OCI-M2 (cell line): ENCODE measurements at regions not wholly inside any gene's neighbourhood (a gene's known extent, or its start where the extent isn't known, plus 50 kb on each side); places are given as distances from the start of the nearest gene placed in this dataset.
"Not testable (repeated sequence)": the region's sequence is repeated elsewhere in the genome, so short reads cannot be mapped to it uniquely, and the experiment has no call there.

Experiments
- DNase-seq: peaks from one replicate; lab custom pipeline; 2025; ENCODE audit not compliant: unreplicated experiment; lab: John Stamatoyannopoulos, UW

DNA sequence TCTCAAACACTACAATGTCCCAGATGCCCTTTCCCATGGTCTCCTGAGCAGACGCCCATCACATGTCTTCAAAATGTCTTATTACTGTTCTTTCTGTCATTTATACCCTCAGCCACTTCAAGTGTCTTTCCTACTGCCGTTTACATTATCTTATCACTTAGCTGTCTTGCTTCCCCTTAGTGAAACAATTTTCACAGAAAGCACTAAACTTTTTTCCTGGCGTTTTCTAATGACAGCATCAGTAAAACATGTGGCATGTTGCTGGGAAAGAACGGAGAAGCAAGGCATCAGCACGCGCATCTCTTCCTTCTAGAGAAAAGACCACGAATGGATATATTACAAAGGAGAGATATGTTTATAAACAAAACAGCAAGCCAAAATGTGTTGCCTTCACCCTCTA is 189.7 kb upstream of the SLIT2 start:
- no peak for DNase-seq

DNA sequence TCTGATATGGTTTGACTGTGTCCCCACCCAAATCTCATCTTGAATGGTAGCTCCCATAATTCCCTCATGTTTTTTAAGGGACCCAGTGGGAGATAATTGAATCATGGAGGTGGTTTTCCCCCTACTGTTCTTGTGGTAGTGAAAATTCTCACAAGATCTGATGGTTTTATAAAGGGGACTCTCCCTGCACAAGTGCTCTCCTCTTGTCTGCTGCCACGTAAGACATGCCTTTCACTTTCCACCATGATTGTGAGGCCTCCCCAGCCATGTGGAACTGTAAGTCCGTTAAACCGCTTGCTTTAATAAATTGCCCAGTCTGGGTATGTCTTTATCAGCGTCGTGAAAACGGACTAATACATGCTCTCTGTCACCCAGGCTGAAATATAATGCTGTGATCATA is 200.9 kb upstream of the SLIT2 start:
- DNase-seq = no peak

DNA sequence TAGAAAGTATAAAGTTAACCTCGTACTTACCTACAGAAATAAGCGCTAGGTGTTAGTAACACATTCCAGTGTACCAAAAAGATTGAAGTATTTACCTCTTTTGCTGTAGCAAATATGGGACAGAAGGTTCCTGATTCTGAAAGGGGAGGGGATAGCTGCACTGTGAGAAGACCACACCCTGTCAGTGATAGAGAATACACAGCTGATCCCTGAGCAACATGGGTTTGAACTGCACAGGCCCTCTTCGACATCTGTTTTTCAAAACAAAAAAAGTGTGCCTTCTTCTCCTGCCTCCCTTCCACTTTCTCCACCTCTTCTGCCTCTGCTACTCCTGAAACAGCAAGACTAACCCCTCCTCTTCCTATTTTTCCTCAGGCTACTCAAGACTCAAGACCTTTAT is 201.8 kb upstream of the SLIT2 start:
- no peak for DNase-seq

DNA sequence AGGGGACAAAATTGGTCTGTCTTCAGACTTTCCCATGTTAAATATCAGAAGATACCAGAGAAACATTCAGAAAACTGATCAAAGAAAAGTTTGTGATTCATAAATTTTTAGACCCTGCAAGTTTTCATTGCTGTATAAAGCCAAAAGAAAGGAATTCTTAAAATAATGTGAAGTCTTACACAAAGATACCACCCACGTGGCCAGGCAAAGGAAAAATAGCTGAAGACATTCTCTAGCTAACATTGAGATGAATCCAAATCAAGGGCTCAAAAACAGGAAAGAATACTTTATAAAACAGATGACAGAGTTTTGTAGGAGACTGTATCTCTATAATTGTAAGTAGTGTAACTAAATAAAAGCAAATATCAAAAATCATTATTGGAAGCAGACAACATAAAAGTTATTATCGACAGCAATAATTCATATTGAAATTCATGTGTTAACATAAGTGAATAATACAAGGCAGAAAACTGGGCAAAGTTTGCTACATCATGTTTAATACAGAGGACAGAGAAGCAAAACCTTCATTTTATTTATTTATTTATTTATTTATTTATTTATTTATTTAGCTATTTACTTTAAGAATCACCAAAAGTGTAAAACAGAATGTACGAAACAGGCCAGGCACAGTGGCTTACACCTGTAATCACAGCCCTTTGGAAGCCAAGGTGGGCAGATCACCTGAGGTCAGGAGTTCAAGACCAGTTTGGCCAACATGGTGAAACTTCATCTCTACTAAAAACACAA is 204.6 kb upstream of the SLIT2 start:
- no peak for DNase-seq

DNA sequence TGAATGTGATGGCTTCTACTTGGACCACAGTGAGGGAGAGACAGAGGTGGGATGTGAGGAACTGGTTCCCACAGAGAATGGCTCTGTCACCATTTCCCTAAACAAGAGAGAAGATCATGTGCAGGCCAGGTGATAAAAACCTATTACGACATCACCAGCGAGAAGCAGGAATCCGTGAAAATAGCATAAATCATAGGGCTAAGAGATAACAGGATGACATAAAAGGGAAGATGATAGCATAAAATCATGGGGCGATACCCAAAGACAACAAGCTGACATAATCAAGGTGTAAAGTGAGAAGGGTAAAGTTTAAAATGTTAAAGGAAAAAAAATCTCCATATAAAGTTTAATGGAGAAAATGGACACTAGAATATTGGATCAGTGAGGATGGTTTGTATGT is 205.5 kb upstream of the SLIT2 start:
- DNase-seq = no peak

DNA sequence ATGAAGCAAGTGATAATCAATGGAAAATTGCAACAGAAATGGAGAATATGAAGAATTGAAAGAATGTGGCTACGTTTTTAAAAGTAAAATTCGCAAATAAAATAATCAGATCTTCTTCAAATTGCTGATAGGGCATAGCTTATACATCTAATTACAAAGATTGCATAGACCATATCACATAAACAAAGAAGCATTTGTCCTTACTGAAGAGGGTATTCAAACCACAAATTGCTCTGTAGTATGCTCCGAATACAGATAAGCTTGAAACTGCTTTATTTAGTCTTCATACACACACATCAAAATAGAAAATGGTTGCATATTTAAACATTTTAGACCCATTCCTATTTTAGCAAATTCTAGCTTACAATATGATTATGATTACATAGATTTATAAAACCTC is 206.7 kb upstream of the SLIT2 start:
- DNase-seq = no peak

DNA sequence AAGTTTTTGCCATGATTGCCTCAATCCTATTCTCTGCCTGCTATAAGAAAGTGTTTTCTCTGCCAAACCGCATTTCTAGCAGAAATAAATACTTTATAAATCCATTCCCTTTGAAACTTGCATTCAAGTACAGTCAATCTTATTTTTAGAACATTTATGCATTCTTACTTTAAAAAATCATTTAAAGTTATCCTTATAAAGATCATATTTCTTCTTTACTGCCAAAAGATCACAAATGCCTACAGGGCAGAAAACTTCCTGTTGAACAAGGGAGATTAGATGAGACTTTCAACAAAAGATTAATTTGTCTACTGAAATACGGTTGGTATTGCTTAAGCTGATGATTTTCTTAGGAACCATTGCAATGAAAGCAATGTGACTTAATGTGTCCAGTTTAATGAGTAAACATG is 207.2 kb upstream of the SLIT2 start:
- no peak for DNase-seq

DNA sequence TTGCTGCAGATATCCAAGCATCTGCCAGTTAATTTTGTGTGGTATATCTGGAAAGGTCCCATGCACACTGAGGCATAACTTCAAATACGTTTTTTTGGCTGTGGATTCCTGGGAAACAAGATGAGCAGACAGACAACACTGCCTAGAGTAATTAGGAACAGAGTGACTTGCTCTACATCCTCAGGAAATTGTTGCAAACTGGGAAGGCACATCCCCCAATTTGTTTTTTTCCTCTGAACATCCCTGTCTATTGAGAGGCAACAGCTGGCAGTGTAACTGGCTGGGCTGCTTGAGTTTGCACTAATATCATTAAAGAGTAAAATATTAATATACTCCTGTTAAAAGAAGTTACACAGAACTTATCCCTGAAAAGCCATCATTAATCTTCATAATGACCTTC is 207.7 kb upstream of the SLIT2 start:
- DNase-seq = no peak

DNA sequence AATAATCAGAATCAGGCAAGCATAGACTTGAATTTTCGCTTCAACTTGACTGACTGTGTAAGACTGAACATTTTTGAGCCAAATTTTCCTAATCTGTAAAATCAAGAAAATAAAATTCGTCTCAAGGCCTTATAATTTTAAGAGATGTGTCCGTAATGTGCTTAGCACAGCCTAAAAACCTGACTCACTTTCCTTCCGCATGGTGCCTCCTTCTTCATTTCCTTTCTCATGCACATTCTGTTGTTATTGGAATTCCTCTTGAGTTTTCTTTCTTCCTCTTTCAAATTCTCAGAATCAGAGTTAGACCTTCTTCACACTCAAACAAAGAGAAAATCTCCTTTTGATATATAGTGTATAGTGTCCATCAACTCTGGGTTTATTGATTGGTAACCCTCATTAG is 208.9 kb upstream of the SLIT2 start:
- DNase-seq = no peak

DNA sequence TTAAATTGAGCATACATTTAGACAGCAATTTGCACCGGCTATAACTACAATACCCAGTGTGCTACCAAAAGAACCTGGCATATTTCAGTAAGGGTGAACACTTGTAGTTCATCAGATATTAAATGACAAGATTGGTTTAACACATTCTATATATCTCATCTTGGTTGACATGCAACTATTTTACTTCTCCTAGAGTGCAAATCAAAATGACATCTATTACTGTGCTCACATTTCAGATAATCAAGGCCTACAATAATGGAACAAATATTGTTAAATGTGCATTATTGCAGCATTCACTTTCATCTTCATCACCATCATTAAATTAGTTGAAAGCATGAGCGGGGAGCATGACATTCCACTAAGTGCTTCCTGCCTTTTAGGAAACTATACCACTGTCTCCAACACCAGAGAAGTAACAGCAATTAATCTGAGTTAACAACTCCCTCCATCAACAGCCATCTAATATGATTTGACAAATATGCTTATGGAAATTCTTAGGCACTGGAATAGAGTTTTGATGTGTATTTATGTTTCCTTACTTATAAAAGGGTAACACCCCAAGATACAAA is 209.8 kb upstream of the SLIT2 start:
- no peak for DNase-seq

DNA sequence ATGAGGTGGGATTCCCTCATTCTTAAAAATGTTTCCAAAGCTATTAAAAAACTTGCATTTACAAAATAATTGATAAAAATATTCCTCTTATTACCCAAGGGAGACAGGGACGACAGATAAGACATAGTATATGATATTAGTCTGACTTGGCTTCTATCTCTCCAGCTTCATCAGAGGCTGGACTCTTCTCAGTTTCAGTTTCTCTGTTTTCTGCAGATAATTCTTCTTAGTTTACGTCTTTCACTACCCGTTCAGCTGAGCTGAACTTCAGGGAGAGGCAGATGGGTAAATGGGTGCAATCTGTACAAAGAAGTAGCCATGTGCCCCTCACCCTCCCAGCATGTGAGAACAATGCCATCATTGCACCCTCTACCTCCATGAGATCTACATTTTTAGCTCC is 214.0 kb upstream of the SLIT2 start:
- no peak for DNase-seq

DNA sequence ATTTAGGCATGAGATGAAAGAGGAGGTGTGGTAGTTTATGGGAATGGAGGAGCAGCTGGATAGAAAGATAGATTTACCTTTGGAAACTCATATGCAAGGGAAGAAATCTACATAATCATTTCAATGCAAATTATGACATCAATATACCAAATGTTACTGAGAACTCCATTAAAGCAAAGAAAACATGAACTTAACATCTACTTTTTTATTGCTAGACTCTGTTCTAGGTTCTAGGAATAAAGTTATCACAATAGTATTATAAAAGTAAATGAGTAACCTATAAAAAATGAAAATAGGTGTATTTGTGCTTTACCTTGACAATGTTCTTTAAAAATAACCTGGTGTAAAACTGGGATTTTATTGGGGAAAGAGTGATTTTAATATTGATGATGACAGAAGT is 221.6 kb upstream of the SLIT2 start:
- DNase-seq = no peak

DNA sequence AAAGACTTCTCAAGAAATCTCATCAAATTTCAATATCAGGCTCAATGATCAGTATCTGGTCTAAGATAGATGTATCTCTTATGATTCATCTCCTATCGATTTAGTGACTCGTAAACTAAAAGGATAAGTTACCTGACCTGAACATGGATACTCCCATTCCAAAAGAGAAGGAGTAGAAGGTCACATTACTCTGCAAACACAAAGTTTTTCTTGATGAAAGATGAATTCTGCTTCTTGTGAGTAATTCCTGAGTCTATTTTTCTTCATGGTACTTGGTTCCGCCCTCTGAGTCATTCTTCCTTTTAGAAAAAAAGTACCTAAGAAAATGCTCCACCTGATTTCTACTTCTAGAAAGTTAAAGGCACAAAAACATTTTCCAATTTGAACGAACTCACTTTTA is 223.1 kb upstream of the SLIT2 start:
- DNase-seq = no peak

DNA sequence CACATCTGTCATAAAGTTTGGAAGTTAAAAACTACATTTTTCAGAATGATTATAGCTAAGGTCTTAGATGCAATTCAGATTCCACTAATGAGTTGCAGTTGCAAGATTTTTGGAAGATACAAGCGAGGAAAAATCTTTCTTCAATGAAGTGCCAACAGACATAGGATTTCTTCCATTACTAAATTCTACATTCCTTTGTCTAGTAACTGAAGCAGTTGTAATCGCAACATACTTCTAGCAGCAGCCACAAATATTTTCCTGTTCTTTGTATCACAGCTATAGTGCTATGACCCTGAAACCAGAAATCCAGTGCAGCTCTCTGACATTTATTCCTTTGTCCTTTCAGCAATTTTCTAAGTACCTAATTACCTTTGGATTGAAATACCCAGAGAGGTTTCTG is 225.2 kb upstream of the SLIT2 start:
- DNase-seq = no peak

DNA sequence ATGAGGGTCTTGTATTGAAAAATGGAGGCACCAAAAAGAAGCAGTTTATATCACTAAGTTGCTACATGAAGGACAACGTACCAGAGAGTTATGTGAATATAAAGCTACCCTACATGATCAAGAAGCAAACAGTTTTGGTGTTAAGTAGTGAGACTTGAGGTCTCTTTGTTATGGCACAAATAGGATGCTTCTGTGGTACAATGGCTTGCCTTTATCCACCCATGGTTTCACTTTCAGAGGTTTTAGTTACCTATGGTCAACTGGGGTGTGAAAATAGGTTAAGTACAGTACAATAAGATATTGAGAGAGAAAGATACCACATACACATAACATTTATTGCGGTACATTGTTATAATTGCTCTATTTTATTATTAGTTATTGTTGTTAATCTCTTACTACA is 229.2 kb upstream of the SLIT2 start:
- DNase-seq = no peak

DNA sequence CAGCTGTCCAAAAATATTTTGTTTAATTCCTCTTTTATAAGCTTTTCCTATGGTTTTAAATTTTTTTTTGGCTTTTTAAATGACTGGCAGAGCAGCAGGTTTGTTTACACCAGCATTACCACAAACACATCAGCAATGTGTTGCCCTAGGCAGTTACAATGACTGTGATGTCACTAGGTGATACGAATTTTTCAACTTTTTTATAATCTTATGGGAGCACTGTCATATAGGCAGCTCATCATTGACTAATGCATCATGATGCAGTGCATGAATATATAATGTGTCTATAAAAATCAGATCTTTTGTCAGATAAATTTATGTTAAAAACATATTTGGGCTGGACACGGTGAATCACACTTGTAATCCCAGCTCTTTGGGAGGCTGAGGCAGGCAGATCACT is 231.6 kb upstream of the SLIT2 start:
- no peak for DNase-seq

DNA sequence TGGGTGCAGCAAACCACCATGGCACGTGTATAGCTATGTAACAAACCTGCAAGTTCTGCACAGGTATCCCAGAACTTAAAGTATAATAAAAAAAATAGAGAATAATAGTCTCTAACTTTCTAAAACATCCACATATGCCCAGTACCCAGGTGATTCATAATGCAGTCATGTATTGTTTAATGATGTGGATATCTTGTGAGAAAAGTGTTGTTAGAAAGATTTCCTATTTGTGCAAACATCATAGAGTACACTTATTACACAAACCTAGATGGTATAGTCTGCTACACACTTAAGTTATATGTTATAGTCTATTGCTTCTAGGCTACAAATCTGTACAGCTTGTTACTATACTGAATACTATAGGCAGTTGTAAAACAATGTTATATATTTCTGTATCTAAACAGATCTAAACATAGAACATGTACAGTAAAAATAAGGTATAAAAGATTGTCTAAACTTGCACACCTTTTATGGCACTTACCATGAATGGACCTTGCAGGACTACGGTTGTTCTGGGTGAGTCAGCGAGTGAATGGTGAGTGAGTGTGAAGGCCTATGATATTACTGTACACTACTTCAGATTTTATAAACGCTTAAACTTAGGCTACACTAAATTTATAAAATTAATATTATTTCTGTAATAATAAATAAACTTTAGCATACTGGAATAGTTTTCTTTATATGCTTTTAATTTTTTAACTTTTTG is 232.2 kb upstream of the SLIT2 start:
- DNase-seq = no peak

DNA sequence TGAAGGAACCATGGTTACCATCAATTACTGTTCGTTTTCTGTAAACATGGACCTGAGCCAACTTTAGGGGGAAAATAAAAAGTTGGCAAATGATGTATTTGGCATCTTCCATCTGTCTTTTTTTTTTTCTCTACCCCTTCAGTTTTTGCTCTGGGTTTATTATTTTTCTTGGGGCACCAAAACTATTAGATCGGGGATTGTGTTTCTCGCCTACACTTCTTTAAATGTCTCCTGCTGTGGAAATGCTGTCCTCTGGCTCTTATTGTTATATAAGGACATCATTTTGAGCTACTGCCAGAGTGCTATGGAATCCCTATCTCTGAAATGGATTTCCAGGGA is 234.0 kb upstream of the SLIT2 start:
- DNase-seq = no peak

DNA sequence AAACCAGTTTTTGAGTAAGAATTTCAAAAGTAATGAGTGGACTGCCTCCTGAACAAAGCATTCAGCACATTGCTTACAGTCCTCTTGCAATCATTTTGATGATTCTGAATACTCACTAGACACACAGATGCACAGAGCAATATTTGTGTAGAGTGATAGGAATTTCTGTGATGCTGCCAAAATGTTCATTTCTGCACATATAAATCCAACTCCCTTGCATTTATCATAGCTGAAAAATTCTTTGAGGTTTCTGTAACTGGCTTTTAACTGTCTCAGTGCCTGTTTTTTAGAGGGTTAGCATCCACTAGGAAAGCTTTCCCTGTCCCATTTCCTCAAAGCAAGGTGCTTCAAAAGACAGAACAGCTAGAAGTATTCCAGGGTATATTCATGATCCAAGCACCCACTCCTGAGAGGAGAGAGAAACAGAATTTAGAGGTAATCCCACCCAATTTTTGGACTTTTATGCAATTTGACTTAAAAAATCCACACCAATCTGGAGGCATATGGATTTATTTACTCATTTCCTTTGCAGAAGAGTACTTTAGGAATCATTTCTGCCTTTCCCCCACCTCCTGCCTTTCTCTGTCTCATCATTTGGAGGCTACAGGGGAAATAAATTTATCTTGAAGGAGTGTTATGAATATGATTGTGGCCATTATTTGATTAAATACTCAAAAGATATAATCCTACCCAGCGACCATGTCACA is 234.5 kb upstream of the SLIT2 start:
- no peak for DNase-seq

DNA sequence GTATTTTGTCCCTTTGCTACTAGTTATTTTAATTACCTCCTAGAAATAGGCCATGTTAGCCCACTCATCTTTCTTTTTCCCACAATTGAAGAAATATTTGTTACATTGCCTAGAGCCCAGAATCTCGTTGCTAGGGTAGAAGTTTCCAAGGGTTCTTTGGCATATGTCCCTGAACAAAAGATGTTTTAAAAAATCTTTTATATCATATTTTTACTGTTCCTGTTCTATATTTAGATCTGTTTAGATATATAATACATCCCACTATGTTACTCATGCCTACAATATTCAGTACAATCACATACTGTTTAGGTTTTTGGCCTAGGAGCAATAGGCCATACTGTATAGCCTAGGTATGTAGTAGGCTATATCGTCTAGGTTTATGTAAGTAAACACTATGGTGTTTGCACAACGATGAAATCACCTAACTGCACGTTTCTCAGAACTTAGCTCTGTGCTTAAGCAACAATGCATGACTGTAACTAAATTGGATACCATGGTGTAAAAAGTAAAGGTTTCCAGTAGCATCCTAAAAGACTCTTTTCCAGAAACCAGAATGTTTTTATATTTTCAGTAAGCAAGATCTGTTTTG is 236.0 kb upstream of the SLIT2 start:
- DNase-seq = no peak

DNA sequence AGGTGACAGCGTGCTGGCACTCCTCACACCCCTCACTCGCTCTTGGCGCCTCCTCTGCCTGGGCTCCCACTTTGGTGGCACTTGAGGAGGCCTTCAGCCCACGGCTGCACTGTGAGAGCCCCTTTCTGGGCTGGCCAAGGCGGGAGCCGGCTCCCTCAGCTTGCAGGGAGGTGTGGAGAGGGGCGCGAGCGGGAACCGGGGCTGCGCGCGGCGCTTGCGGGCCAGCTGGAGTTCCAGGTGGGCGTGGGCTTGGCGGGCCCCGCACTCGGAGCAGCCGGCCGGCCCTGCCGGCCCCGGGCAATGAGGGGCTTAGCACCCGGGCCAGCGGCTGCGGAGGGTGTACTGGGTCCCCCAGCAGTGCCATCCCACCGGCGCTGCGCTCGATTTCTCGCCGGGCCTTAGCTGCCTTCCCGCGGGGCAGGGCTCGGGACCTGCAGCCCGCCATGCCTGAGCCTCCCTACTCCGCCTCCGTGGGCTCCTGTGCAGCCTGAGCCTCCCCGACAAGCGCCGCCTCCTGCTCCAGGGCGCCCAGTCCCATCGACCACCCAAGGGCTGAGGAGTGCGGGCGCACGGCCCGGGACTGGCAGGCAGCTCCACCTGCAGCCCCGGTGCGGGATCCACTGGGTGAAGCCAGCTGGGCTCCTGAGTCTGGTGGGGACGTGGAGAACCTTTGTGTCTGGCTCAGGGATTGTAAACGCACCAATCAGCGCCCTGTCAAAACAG is 247.7 kb upstream of the SLIT2 start:
- DNase-seq = not testable (repeated sequence)
